GM12878 (cell line): ENCODE measurements at regions not wholly inside any gene's neighbourhood (a gene's known extent, or its start where the extent isn't known, plus 50 kb on each side); places are given as distances from the start of the nearest gene placed in this dataset.

Experiments used
- ATAC-seq: fragments of 200-7000 bp; cut with Tn5 transposase; 3 replicates; pipeline ENCODE4 v1.9.1; 2020; ENCODE audit warnings: mild to moderate bottlenecking, moderate library complexity
- BruUV-seq: library from RNA; stranded (reverse); fragments of 400-500 nt; replicated peaks from 2 replicates; lab custom pipeline; 2021; lab: Mats Ljungman, UMichigan
- CTCF ChIA-PET: fragments of 300-600 bp; sonication (Branson Sonifier 250); formaldehyde crosslinking; extraction: SDS; loops from one replicate; lab custom pipeline; 2021; ENCODE audit warnings: inconsistent platforms; lab: Yijun Ruan, JAX
- POLR2A ChIA-PET: fragments of 350-600 bp; formaldehyde crosslinking; extraction: SDS; loops from one replicate; lab custom pipeline; 2021; ENCODE audit warnings: inconsistent platforms; lab: Charles Lee
- RAD21 ChIA-PET: fragments of 300-600 bp; sonication (Branson Sonifier 250); formaldehyde crosslinking; loops from one replicate; lab custom pipeline; 2023; ENCODE audit warnings: antibody characterized with exemption; ENCODE audit not compliant: unreplicated experiment; lab: Charles Lee
- SMC1A ChIA-PET: fragments of 300-600 bp; sonication (Branson Sonifier 250); formaldehyde crosslinking; loops from one replicate; lab custom pipeline; 2023; ENCODE audit not compliant: unreplicated experiment, uncharacterized antibody; lab: Charles Lee
- DNase-seq: peaks from one replicate; pipeline ENCODE4 v3.0.0-alpha.2; 2011; ENCODE audit warnings: low read depth, low spot score
- FAIRE-seq: peaks from 3 replicates; lab custom pipeline; 2011; peaks lifted over from hg19 to GRCh38; lab: Jason Lieb, UNC
- H2AFZ ChIP-seq: 2 replicates; pipeline ENCODE4 v1.6.0; 2011; ENCODE audit warnings: low read depth, low read length, control low read depth; ENCODE audit not compliant: control insufficient read depth
- H3K27ac ChIP-seq: 2 replicates; pipeline ENCODE4 v1.5.1; 2011; ENCODE audit warnings: control low read depth; ENCODE audit not compliant: control insufficient read depth, insufficient read depth
- H3K27me3 ChIP-seq, 2 experiments: replicated peaks in 1 of 2; 2 replicates each; pipeline versions ENCODE4 v1.6.0 to v1.6.1; 2011; ENCODE audit warnings: low read length in 1 of 2; ENCODE audit not compliant: control insufficient read depth in 2 of 2, insufficient read depth in 2 of 2
- H3K36me3 ChIP-seq, 2 experiments: 2 replicates each; pipeline ENCODE4 v1.5.1; 2011; ENCODE audit warnings: low read length in 1 of 2; ENCODE audit not compliant: control insufficient read depth in 2 of 2, insufficient read depth in 2 of 2
- H3K4me1 ChIP-seq: 2 replicates; pipeline ENCODE4 v1.6.1; 2011; ENCODE audit warnings: mild to moderate bottlenecking, low read length, moderate library complexity, mixed read lengths; ENCODE audit not compliant: control insufficient read depth, insufficient read depth
- H3K4me2 ChIP-seq: 2 replicates; pipeline ENCODE4 v1.6.0; 2011; ENCODE audit warnings: control low read depth; ENCODE audit not compliant: control insufficient read depth, insufficient read depth
- H3K4me3 ChIP-seq: fragments of 200-600 bp; sonication (generic); 2 replicates; pipeline ENCODE4 v1.5.1; 2016
- H3K79me2 ChIP-seq: 2 replicates; pipeline ENCODE4 v1.6.0; 2011; ENCODE audit warnings: low read length; ENCODE audit not compliant: control insufficient read depth, insufficient read depth
- H3K9ac ChIP-seq: 2 replicates; pipeline ENCODE4 v1.8.0; 2011; ENCODE audit warnings: low read length, control low read depth, mixed read lengths; ENCODE audit not compliant: control insufficient read depth, insufficient read depth
- H3K9me3 ChIP-seq: replicated peaks from 3 replicates; pipeline ENCODE4 v1.5.1; 2011; ENCODE audit warnings: mild to moderate bottlenecking, low read length; ENCODE audit not compliant: control insufficient read depth, insufficient read depth
- H4K20me1 ChIP-seq: 2 replicates; pipeline ENCODE4 v1.6.0; 2011; ENCODE audit not compliant: control insufficient read depth, insufficient read depth
- ELK1 ChIP-seq: IDR thresholded peaks from 2 replicates; pipeline ENCODE4 v1.6.1; 2012; ENCODE audit warnings: low read depth, low read length, improper control_type of control experiment
- IRF5 ChIP-seq: fragments of 450-650 bp; IDR thresholded peaks from 2 replicates; pipeline ENCODE4 v1.6.1; 2017; ENCODE audit warnings: borderline replicate concordance
- PAX5 ChIP-seq: IDR thresholded peaks from 2 replicates; pipeline ENCODE4 v1.6.1; 2011; ENCODE audit warnings: low read depth, low read length, borderline replicate concordance
- PBX3 ChIP-seq: IDR thresholded peaks from 2 replicates; pipeline ENCODE4 v1.6.1; 2011; ENCODE audit warnings: mild to moderate bottlenecking, low read depth, low read length, moderate library complexity; ENCODE audit not compliant: insufficient replicate concordance
- PKNOX1 ChIP-seq: fragments of 450-650 bp; IDR thresholded peaks from 2 replicates; pipeline ENCODE4 v1.6.1; 2016; ENCODE audit warnings: mild to moderate bottlenecking
- USF1 ChIP-seq: IDR thresholded peaks from 2 replicates; pipeline ENCODE4 v1.6.1; 2011; ENCODE audit warnings: borderline replicate concordance, low read depth, mild to moderate bottlenecking, moderate library complexity, mixed read lengths, low read length; ENCODE audit not compliant: insufficient read depth; ENCODE audit errors: extremely low read length
- WGBS: methylation state at CpG from one replicate; pipeline ENCODE4 v1.1.6; 2016; ENCODE audit warnings: low lambda C conversion rate; ENCODE audit not compliant: insufficient replicate concordance, insufficient coverage; ENCODE audit errors: missing lambda C conversion rate; 5-methylcytosine and 5-hydroxymethylcytosine counted together
- in situ Hi-C: fragments of 300-500 bp; cut with MboI; formaldehyde crosslinking; loops from 9 replicates; pipeline ENCODE4 v1.14.3; 2018; ENCODE audit warnings: mixed read lengths
- intact Hi-C: fragments of 100-400 bp; cut with micrococcal nuclease; formaldehyde crosslinking; loops from one replicate; pipeline ENCODE4 v1.14.2; 2022; ENCODE audit not compliant: unreplicated experiment

GRCh38 chr10:59557642-59558041 lies 152.0 kb downstream of the SLC16A9 start:
- FAIRE-seq, result no peak
- BruUV-seq, result no TSS peak
- DNase-seq, result no peak
- RAD21 ChIA-PET, result no interaction called here
- Histone ChIP-seq H3K9ac (no peak overlapping the region), H3K9me3 (no peaks in the 10 kb centered on the region)
- no peak for TF ChIP-seq PKNOX1
- no peak for TF ChIP-seq PAX5
- no peak for TF ChIP-seq IRF5
- TF ChIP-seq PBX3, result no peak
- no peak for TF ChIP-seq USF1
- no peak for TF ChIP-seq ELK1
- TF ChIP-seq, all 136 proteins: peak for 0
- Histone ChIP-seq H2AFZ (no peak overlapping the region), H3K4me2 (no peak overlapping the region), H3K4me1 (no peaks in the 10 kb centered on the region), H3K27ac (no peak overlapping the region), H3K4me3 (no peak overlapping the region), H3K79me2 (no peaks in the 10 kb centered on the region), H3K27me3 (no peaks in the 10 kb centered on the region), H3K36me3 (no peaks in the 10 kb centered on the region), H4K20me1 (no peaks in the 10 kb centered on the region)
- 5% methylated on average over 3 of the region's 3 CpGs for WGBS
- SMC1A ChIA-PET, result interaction anchor here (1.3 to 1.5 kb wide), 2 partner anchors 12 to 14 kb away, joined by 3 read pairs; no protein-coding TSS in a partner anchor
- POLR2A ChIA-PET, result no interaction called here
- CTCF ChIA-PET, result interaction anchor here (1.0 kb wide), 1 partner anchor 12 kb away, joined by 3 read pairs; no protein-coding TSS in a partner anchor
- no peak for ATAC-seq
- intact Hi-C loops (no loop called here), in situ Hi-C loops (no loop called here)
